GM12878 (cell line): ENCODE measurements at regions not wholly inside any gene's neighbourhood (a gene's known extent, or its start where the extent isn't known, plus 50 kb on each side); places are given as distances from the start of the nearest gene placed in this dataset.

Source experiments
- CEBPZ ChIP-seq: fragments of 150-350 bp; IDR thresholded peaks from 2 replicates; pipeline ENCODE4 v1.6.1; 2016; ENCODE audit warnings: low read depth, low read length
- GATAD2B ChIP-seq: fragments of 450-650 bp; conservative IDR thresholded peaks from 2 replicates; pipeline ENCODE4 v1.6.1; 2017; ENCODE audit warnings: low read depth, mild to moderate bottlenecking, moderate library complexity
- ZBTB33 ChIP-seq: fragments of 450-650 bp; IDR thresholded peaks from 2 replicates; pipeline ENCODE4 v1.6.1; 2017; ENCODE audit warnings: mild to moderate bottlenecking
- ZNF274 ChIP-seq: IDR thresholded peaks from one replicate; pipeline ENCODE4 v1.8.0; 2011; ENCODE audit not compliant: insufficient read length, insufficient read depth

GRCh38 chr22:34608106-34608505 is 457.9 kb upstream of the ISX start:
- TF ChIP-seq GATAD2B (no peak), ZBTB33 (no peak), CEBPZ (no peak), ZNF274 (no peak)
